Upper lobe of left lung (tissue), 6 donors: ENCODE measurements at regions not wholly inside any gene's neighbourhood (a gene's known extent, or its start where the extent isn't known, plus 50 kb on each side); places are given as distances from the start of the nearest gene placed in this dataset.

ENCODE experiments used
- ATAC-seq, 2 donors: fragments of 200-7000 bp; cut with Tn5 transposase; one replicate each; pipeline ENCODE4 v1.9.1; 2022; ENCODE audit warnings: mild to moderate bottlenecking in 2 of 2, moderate library complexity in 2 of 2; ENCODE audit not compliant: low FRiP score in 2 of 2
- DNase-seq, 2 donors: peaks; one replicate each; pipeline ENCODE4 v3.0.0-alpha.2; 2019 to 2020
- H3K27ac ChIP-seq, 4 donors: fragments of 200-600 bp; sonication (generic); one replicate each; pipeline ENCODE4 v1.5.1; 2016 to 2019
- H3K27me3 ChIP-seq, 4 donors: fragments of 200-600 bp; sonication (generic); one replicate each; pipeline ENCODE4 v1.5.1; 2017 to 2019
- H3K36me3 ChIP-seq, 4 donors: fragments of 200-600 bp; sonication (generic); one replicate each; pipeline ENCODE4 v1.5.1; 2016 to 2019
- H3K4me1 ChIP-seq, 4 donors: fragments of 200-600 bp; sonication (generic); one replicate each; pipeline ENCODE4 v1.5.1; 2018 to 2019
- H3K4me3 ChIP-seq, 4 donors: fragments of 200-600 bp; sonication (generic); one replicate each; pipeline ENCODE4 v1.5.1; 2017 to 2019; ENCODE audit warnings: mild to moderate bottlenecking in 2 of 4, moderate library complexity in 1 of 4
- H3K9me3 ChIP-seq, 4 donors: fragments of 200-600 bp; sonication (generic); one replicate each; pipeline ENCODE4 v1.5.1; 2018 to 2019
- EP300 ChIP-seq, 4 donors: sonication (generic); formaldehyde crosslinking; IDR thresholded peaks; one replicate each; pipeline ENCODE4 v1.5.1; 2017; ENCODE audit warnings: antibody characterized with exemption in 4 of 4, control low read depth in 2 of 4
- POLR2A ChIP-seq, 4 donors: fragments of 450-650 bp; IDR thresholded peaks; one replicate each; pipeline ENCODE4 v1.5.1; 2016 to 2017; ENCODE audit warnings: antibody characterized with exemption in 4 of 4, mild to moderate bottlenecking in 2 of 4
- POLR2AphosphoS5 ChIP-seq, 2 donors: sonication (generic); formaldehyde crosslinking; IDR thresholded peaks; one replicate each; pipeline ENCODE4 v1.5.1; 2017; ENCODE audit warnings: antibody characterized with exemption in 2 of 2
- WGBS, 2 donors: methylation state at CpG; one replicate each; pipeline ENCODE4 v1.1.5; 2017 to 2018; 5-methylcytosine and 5-hydroxymethylcytosine counted together
- TF ChIP-seq, protein P1 (sequence below), 6 experiments: fragments of 450-650 bp in 4 of 6; fragments of 200-600 bp in 2 of 6; sonication (generic) in 2 of 6; IDR thresholded peaks; one replicate each; pipeline ENCODE4 v1.5.1; 2016 to 2019; ENCODE audit warnings: antibody characterized with exemption in 6 of 6
- donor health status: DM: no; HTN: no; CAD: no; lungs with moderate emphysema.
- donor health status: DM: no; HTN: yes; CAD: no; lungs with severe emphysema.

DNA sequence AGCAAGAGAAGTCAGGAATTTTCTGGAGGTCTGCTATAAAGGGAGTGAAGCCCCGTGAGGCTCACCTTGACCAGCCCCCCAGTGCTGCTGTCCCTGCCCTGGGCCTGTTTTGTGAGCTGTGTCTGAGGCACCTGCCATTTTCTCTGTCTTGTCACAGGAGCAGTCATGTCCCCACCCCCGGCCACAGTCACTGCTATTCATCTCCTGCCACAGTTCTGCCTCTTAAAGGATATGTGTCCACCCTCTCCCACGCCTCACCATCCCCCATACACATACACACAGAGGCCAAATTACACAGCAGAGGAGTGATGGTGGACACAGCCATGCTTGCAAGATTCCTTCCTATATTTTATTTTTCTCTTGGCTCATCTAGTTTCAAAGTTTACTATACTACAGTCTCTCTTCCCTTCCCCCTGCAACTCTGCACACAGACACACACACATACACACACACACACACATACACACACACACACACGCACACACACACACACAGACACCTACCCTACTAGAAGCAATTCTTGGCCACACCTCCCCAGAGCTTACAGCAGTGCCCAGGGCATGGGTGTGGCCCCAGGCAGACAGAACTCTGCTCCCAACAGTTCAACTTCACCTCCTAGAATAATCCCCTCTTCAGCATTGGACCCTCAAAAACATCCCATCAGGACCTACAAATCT lies 68.7 kb upstream of the TAB2 start:
- ATAC-seq, result peak; percentile 37 to 50
- no peak for TF ChIP-seq EP300 (IDR thresholded peaks at IDR 0.05)
- no peak for TF ChIP-seq POLR2AphosphoS5 (IDR thresholded peaks at IDR 0.05)
- no peak for TF ChIP-seq POLR2A (IDR thresholded peaks at IDR 0.05)
- TF ChIP-seq, protein P1, sequence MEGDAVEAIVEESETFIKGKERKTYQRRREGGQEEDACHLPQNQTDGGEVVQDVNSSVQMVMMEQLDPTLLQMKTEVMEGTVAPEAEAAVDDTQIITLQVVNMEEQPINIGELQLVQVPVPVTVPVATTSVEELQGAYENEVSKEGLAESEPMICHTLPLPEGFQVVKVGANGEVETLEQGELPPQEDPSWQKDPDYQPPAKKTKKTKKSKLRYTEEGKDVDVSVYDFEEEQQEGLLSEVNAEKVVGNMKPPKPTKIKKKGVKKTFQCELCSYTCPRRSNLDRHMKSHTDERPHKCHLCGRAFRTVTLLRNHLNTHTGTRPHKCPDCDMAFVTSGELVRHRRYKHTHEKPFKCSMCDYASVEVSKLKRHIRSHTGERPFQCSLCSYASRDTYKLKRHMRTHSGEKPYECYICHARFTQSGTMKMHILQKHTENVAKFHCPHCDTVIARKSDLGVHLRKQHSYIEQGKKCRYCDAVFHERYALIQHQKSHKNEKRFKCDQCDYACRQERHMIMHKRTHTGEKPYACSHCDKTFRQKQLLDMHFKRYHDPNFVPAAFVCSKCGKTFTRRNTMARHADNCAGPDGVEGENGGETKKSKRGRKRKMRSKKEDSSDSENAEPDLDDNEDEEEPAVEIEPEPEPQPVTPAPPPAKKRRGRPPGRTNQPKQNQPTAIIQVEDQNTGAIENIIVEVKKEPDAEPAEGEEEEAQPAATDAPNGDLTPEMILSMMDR (IDR thresholded peaks at IDR 0.05), result no peak
- Histone ChIP-seq H3K36me3 (no peaks in the 10 kb centered on the region), H3K4me3 (no peak overlapping the region), H3K27ac (no peak overlapping the region), H3K4me1 (no peaks in the 10 kb centered on the region), H3K27me3 (no peaks in the 10 kb centered on the region), H3K9me3 (no peaks in the 10 kb centered on the region)
- WGBS, 2 donors, result 62 to 67% methylated on average over 4 of the region's 4 CpGs
- peak in 1 of 2 donors; percentile 40 for DNase-seq

DNA sequence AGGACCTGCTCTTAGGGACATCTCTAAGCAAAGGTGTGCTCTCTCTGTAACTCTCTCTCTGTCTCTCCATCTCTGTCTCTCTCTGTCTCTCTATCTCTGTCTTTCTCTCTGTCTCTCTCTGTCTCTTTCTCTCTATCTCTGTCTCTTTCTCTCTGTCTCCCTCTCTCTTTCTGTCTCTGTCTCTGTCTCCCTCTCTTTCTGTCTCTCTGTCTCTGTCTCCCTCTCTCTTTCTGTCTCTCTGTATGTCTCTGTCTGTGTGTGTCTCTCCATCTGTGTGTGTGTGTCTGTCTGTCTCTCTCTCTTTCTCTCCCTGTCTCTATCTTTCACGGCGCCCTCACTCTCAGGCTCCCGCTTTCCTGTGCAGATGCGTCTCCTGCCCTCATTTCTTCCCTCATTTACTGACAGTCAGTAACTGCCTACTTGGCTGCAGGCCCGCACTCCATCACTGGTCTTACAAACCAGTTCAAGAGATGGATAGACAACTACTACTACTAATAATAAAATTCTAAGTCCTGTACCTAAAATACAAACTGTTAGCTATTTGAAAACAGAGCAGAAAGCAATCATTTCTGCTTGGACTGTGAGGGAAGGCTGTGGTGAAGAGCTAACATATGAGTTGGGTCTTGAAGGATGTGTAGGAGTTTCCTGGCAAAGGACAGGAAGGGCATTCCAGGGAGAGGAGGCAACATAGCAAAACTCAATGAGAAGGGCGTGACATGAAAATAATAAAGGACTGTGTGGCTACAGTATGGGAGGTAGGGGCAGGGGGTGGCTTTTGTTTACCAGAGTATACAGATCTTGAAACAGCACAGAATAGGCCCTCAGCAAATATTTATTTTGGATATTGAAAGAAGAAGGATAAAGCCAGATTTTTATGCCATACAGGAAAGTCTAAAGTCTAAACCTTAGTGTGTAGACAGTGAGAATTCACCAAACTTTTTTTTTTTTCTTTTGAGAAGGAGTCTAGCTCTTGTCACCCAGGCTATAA lies 67.8 kb upstream of the TAB2 start:
- Histone ChIP-seq H3K27me3 (no peaks in the 10 kb centered on the region), H3K27ac (no peak overlapping the region), H3K4me1 (no peaks in the 10 kb centered on the region), H3K4me3 (no peak overlapping the region), H3K36me3 (no peaks in the 10 kb centered on the region), H3K9me3 (no peaks in the 10 kb centered on the region)
- no peak for ATAC-seq
- 78 to 88% methylated on average over 6 of the region's 6 CpGs for WGBS, 2 donors
- no peak for TF ChIP-seq POLR2AphosphoS5 (IDR thresholded peaks at IDR 0.05)
- TF ChIP-seq, protein P1 (IDR thresholded peaks at IDR 0.05), result no peak
- TF ChIP-seq EP300 (IDR thresholded peaks at IDR 0.05), result no peak
- TF ChIP-seq POLR2A (IDR thresholded peaks at IDR 0.05), result no peak
- no peak for DNase-seq

DNA sequence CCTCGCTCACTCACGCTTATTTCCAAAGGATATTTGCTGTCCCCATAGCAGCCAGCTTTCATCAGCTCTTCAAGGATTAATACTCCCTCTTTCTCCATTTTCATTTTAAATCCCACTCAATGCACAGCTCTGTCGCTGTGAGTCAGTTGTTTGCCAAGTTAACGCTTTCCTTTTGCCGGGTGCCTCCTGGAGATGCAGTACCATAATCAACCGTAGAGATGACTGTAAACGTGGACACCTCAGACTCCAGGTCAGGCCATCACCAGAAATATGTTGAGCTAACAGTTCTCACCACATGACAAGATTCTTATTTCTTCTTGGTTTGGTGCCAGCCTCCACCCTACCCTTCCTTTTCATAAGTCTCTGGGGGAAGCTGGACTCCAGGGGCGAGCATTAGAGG lies 66.6 kb upstream of the TAB2 start:
- WGBS, 2 donors, result 79 to 82% methylated on average over 8 of the region's 8 CpGs
- ATAC-seq, result no peak
- H3K9me3 ChIP-seq, result no peaks in the 10 kb centered on the region
- DNase-seq, result no peak
- no peaks in the 10 kb centered on the region for H3K27me3 ChIP-seq
- H3K4me1 ChIP-seq, result no peaks in the 10 kb centered on the region
- no peak overlapping the region for H3K4me3 ChIP-seq
- TF ChIP-seq, protein P1 (IDR thresholded peaks at IDR 0.05), result no peak
- TF ChIP-seq POLR2AphosphoS5 (IDR thresholded peaks at IDR 0.05) (no peak), EP300 (IDR thresholded peaks at IDR 0.05) (no peak), POLR2A (IDR thresholded peaks at IDR 0.05) (no peak)
- H3K36me3 ChIP-seq, result no peaks in the 10 kb centered on the region
- no peak overlapping the region for H3K27ac ChIP-seq

DNA sequence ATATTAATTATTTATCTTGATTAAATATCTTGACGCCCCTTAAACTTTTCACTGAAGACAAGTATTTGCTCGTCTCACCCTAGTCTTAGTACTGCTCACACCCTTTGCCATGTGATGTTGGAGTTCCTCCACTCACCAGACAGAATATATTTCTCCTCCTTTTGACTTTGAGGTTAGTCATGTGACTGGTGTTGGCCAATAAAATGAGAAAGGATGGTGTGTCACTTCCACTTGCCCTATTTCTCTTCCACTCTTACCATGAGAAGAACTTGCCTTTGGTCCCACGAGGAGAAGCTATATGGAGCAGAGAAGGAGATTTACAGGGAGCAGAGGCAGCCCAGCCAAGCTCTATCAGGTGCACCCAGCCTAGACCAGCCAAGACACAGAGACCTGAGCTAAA lies 64.9 kb upstream of the TAB2 start:
- no peaks in the 10 kb centered on the region for H3K9me3 ChIP-seq
- H3K27ac ChIP-seq, result no peak overlapping the region
- WGBS, 2 donors, result 60 to 96% methylated on average over 3 of the region's 3 CpGs
- no peaks in the 10 kb centered on the region for H3K36me3 ChIP-seq
- H3K27me3 ChIP-seq, result no peaks in the 10 kb centered on the region
- H3K4me1 ChIP-seq, result no peaks in the 10 kb centered on the region
- H3K4me3 ChIP-seq, result no peak overlapping the region
- TF ChIP-seq POLR2A (IDR thresholded peaks at IDR 0.05) (no peak), POLR2AphosphoS5 (IDR thresholded peaks at IDR 0.05) (no peak), EP300 (IDR thresholded peaks at IDR 0.05) (no peak)
- TF ChIP-seq, protein P1 (IDR thresholded peaks at IDR 0.05), result no peak
- ATAC-seq (no peak), DNase-seq (no peak)
